Hepatocyte (in vitro differentiated cells): ENCODE measurements at regions not wholly inside any gene's neighbourhood (a gene's known extent, or its start where the extent isn't known, plus 50 kb on each side); places are given as distances from the start of the nearest gene placed in this dataset.

ENCODE experiments used
- CTCF ChIP-seq: fragments of 200-600 bp; sonication (generic); IDR thresholded peaks from 2 replicates; pipeline ENCODE4 v1.5.1; 2016; ENCODE audit warnings: antibody characterized with exemption, mild to moderate bottlenecking; ENCODE audit not compliant: poor library complexity
- EZH2 ChIP-seq: fragments of 200-600 bp; sonication (generic); IDR thresholded peaks from 2 replicates; pipeline ENCODE4 v1.6.1; 2016; ENCODE audit warnings: antibody characterized with exemption, mild to moderate bottlenecking, borderline replicate concordance

DNA sequence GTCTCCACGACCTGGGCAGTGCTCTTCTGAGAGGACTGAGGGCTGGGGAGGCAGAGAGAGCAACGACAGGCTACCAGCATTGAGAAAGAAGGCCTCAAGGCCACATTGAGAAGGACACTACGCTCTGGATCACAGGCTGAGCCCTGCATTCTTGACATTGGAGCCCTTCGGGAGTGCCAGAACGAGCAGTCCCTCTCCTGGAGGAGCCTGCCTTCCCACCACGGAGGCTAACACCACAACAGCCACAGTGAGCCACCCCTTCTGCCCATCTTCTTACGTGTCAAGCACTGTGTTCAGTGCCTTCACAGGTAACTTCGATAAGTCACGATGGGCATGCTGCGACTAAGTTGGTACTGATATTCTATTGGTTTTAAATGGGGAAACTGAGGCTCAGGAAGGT, 267.8 kb downstream of the RPS24 start:
- no peak for TF ChIP-seq CTCF
- no peak for TF ChIP-seq EZH2
